ENCODE measurements at regions not wholly inside any gene's neighbourhood (a gene's known extent, or its start where the extent isn't known, plus 50 kb on each side); places are given as distances from the start of the nearest gene placed in this dataset.

GRCh38 chr4:126431049-126431448 is 1116.3 kb downstream of the FAT4 start:
- TF ChIP-seq YY1 (IDR thresholded peaks at IDR 0.05; ENCODE audit: insufficient read depth, insufficient read length): no peak
- TF ChIP-seq ZNF274 (IDR thresholded peaks at IDR 0.05; ENCODE audit: low read depth, low read length): no peak
